Sciatic nerve (tissue), 2 donors: ENCODE measurements at regions not wholly inside any gene's neighbourhood (a gene's known extent, or its start where the extent isn't known, plus 50 kb on each side); places are given as distances from the start of the nearest gene placed in this dataset.

Experiments used
- ATAC-seq: fragments of 200-7000 bp; cut with Tn5 transposase; one replicate; pipeline ENCODE4 v1.9.1; 2020; ENCODE audit warnings: mild to moderate bottlenecking, moderate library complexity
- DNase-seq: peaks from one replicate; pipeline ENCODE4 v3.0.0-alpha.2; 2020; ENCODE audit warnings: low spot score
- intact Hi-C: fragments of 100-400 bp; cut with DNase I; formaldehyde crosslinking; loops from one replicate; pipeline ENCODE4 v1.14.2; 2022
- donor health status: DM: no; HTN: no; CAD: no.
- donor health status: DM: no; HTN: no; CAD: no.

- intact Hi-C loops, result no loop called here
- ATAC-seq (no peak), DNase-seq (no peak)
These were observed 77.8 kb upstream of the PDK4 start for GRCh38 chr7:95674101-95674500.

GRCh38 chr7:95672434-95672833 is 76.1 kb upstream of the PDK4 start:
- intact Hi-C loops, result no loop called here
- DNase-seq, result no peak
- no peak for ATAC-seq

GRCh38 chr7:95669513-95669912 is 73.2 kb upstream of the PDK4 start:
- DNase-seq (no peak), ATAC-seq (no peak)
- intact Hi-C loops, result no loop called here

DNA sequence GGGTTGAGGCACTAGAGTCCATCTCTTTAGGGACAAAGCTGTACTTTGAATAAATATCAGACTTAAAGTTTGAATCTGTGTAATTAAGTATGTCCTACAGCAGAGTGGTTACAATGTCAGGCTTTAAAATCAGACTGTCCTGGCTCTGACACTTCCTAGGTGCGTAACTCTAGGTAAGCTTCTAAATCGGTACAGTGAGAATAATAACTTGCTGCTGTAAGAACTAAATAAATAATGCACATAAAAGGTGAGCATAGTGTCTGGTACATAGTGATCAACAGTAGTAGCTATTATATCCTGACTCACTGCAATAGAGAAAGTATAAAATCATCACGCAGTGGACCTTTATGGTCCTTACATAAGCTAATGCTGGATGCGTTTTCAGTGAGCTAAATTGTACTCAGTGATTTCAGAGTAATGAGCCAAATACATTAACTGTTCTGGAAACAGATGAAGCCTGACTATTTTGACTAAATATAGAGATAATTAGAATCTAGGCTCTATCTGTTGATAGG is 72.2 kb upstream of the PDK4 start:
- no peak for ATAC-seq

DNA sequence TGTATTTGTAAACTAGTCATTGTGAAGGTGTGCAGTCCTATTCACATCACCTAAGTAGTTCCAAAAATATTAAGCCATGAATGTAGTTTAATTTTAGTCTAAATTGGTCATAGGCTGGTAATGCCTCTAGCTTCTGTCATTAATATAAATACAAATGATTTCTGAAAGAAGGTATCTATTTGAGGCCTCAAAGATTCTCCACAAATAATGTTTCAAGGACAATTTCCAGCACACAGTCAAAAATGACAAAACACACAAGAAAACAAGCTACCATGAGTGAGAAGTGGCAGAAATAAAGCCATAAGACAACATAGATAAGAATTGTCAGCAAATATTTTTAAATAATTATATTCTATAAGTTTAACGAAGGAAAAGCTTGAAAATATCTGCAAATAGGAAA is 66.7 kb upstream of the PDK4 start:
- ATAC-seq (no peak), DNase-seq (no peak)
- intact Hi-C loops, result no loop called here

More for the DNA sequence above, 72.2 kb upstream of the PDK4 start:
- DNase-seq, result no peak
- intact Hi-C loops, result no loop called here

GRCh38 chr7:95660023-95660434 is 63.7 kb upstream of the PDK4 start:
- DNase-seq, result no peak
- no peak for ATAC-seq
- intact Hi-C loops, result no loop called here

DNA sequence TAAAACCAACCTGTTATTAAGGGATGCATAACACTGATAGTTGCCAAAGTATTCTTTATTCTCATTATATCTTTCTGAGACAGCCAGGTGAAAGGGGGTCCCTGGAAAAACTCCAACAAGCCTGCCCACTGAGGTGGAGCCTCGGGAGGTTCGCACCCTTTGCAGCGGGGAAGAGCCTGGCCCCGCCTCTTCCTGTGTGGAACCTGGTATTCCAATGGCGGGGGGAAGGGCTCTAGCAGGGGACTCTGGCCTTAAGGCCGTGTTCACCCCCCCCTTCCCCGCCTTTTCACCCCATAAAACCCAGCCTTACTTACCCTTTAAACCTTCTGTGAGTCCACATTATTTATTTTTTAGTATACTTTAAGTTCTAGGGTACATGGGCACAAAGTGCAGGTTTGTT is 62.4 kb upstream of the PDK4 start:
- DNase-seq (no peak), ATAC-seq (no peak)
- intact Hi-C loops, result no loop called here

- DNase-seq (no peak), ATAC-seq (no peak)
- intact Hi-C loops, result no loop called here
These were observed 53.2 kb upstream of the PDK4 start for GRCh38 chr7:95649546-95649945.

DNA sequence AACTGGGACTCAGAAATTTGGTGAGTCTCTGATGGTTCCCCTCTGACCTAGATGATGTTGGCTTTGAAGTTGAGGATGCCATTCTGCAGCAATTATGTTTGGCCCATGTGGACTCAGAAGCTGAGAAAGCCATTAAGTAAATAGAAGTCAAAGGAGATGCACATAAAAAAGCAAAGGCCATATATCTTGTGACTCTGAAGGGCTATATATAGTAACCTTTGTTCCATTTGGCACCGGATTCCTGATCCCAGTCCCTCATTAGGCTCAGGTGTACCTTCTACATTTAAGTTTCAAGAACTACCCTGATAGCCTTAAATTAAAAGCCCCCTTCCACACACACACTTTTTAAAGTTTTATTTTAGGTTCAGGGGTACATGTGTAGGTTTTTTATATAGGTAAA is 50.0 kb upstream of the PDK4 start:
- ATAC-seq (no peak), DNase-seq (no peak)
- intact Hi-C loops, result no loop called here
